PC-3 (cell line): ENCODE measurements at regions not wholly inside any gene's neighbourhood (a gene's known extent, or its start where the extent isn't known, plus 50 kb on each side); places are given as distances from the start of the nearest gene placed in this dataset.

Experiments used
- ATAC-seq: fragments of 200-7000 bp; cut with Tn5 transposase; 2 replicates; pipeline ENCODE4 v1.9.1; 2020; ENCODE audit warnings: mild to moderate bottlenecking, moderate library complexity
- BruUV-seq: library from RNA; stranded (reverse); fragments of 400-500 nt; replicated peaks from 2 replicates; lab custom pipeline; 2021; lab: Mats Ljungman, UMichigan
- CTCF ChIA-PET: fragments of 300-600 bp; sonication (Branson Sonifier 250); formaldehyde crosslinking; loops from one replicate; lab custom pipeline; 2022; ENCODE audit warnings: antibody characterized with exemption; lab: Charles Lee
- POLR2A ChIA-PET: fragments of 300-600 bp; sonication (Branson Sonifier 250); formaldehyde crosslinking; loops from one replicate; lab custom pipeline; 2022; ENCODE audit warnings: antibody characterized with exemption; ENCODE audit not compliant: unreplicated experiment; lab: Charles Lee
- DNase-seq: peaks from one replicate; pipeline ENCODE4 v3.0.0-alpha.2; 2015
- H2AFZ ChIP-seq: fragments of 300-600 bp; sonication (generic); 2 replicates; pipeline ENCODE4 v1.6.0; 2016; ENCODE audit warnings: antibody characterized with exemption, low read length
- H3F3A ChIP-seq: fragments of 300-600 bp; sonication (generic); one replicate; pipeline ENCODE4 v1.6.0; 2017; ENCODE audit warnings: antibody characterized with exemption, low read length, control low read depth, mild to moderate bottlenecking; ENCODE audit not compliant: unreplicated experiment
- H3K27ac ChIP-seq: fragments of 300-600 bp; sonication (generic); 2 replicates; pipeline ENCODE4 v1.5.1; 2016; ENCODE audit warnings: mild to moderate bottlenecking, low read length
- H3K27me3 ChIP-seq: fragments of 300-600 bp; sonication (generic); 2 replicates; pipeline ENCODE4 v1.6.1; 2016; ENCODE audit warnings: low read length, mixed read lengths
- H3K36me3 ChIP-seq: fragments of 300-600 bp; sonication (generic); 2 replicates; pipeline ENCODE4 v1.6.1; 2016; ENCODE audit warnings: low read depth, mixed run types, low read length, mixed read lengths
- H3K4me1 ChIP-seq: fragments of 300-600 bp; sonication (generic); 2 replicates; pipeline ENCODE4 v1.5.1; 2016; ENCODE audit warnings: low read length; ENCODE audit not compliant: insufficient read depth
- H3K4me2 ChIP-seq: fragments of 300-600 bp; sonication (generic); 2 replicates; pipeline ENCODE4 v1.6.0; 2016; ENCODE audit warnings: low read length
- H3K4me3 ChIP-seq: fragments of 300-600 bp; sonication (generic); 2 replicates; pipeline ENCODE4 v1.5.1; 2016; ENCODE audit warnings: mild to moderate bottlenecking, low read length, mixed read lengths
- H3K79me2 ChIP-seq: fragments of 300-600 bp; sonication (generic); 2 replicates; pipeline ENCODE4 v1.6.1; 2017; ENCODE audit warnings: low read length, mixed read lengths
- H3K9ac ChIP-seq: fragments of 300-600 bp; sonication (generic); 2 replicates; pipeline ENCODE4 v1.6.0; 2016; ENCODE audit warnings: mild to moderate bottlenecking, low read length
- H3K9me2 ChIP-seq: fragments of 300-600 bp; sonication (generic); replicated peaks from 2 replicates; pipeline ENCODE4 v1.6.1; 2016; ENCODE audit warnings: mixed run types, low read length, mixed read lengths
- H3K9me3 ChIP-seq: fragments of 300-600 bp; sonication (generic); 2 replicates; pipeline ENCODE4 v1.6.1; 2016; ENCODE audit warnings: low read length, mixed read lengths
- H4K20me1 ChIP-seq: fragments of 300-600 bp; sonication (generic); 2 replicates; pipeline ENCODE4 v1.6.1; 2016; ENCODE audit warnings: low read length, mixed read lengths
- CTCF ChIP-seq: fragments of 300-600 bp; sonication (generic); conservative IDR thresholded peaks from 2 replicates; pipeline ENCODE4 v1.5.1; 2017; ENCODE audit warnings: antibody characterized with exemption, low read depth, mild to moderate bottlenecking, low read length
- EZH2 ChIP-seq: fragments of 300-600 bp; sonication (generic); IDR thresholded peaks from one replicate; pipeline ENCODE4 v1.6.1; 2017; ENCODE audit warnings: antibody characterized with exemption, mild to moderate bottlenecking, low read length; ENCODE audit not compliant: unreplicated experiment
- EZH2phosphoT487 ChIP-seq: fragments of 300-600 bp; sonication (generic); IDR thresholded peaks from 2 replicates; pipeline ENCODE4 v1.6.1; 2018; ENCODE audit warnings: mild to moderate bottlenecking, antibody characterized with exemption, low read length, borderline replicate concordance
- intact Hi-C: fragments of 100-400 bp; cut with micrococcal nuclease; formaldehyde crosslinking; loops from 2 replicates; pipeline ENCODE4 v1.9.0; 2023

GRCh38 chr18:72336786-72337185 is 207.4 kb downstream of the CBLN2 start:
- POLR2A ChIA-PET, result no interaction called here
- BruUV-seq, result no TSS peak
- intact Hi-C loops, result no loop called here

GRCh38 chr18:72329533-72329932 is 214.6 kb downstream of the CBLN2 start:
- DNase-seq (no peak), ATAC-seq (no peak)
- H3K9ac ChIP-seq, result no peak overlapping the region
- H4K20me1 ChIP-seq, result no peaks in the 10 kb centered on the region
- CTCF ChIA-PET, result no interaction called here
- H3K9me2 ChIP-seq, result no peaks in the 10 kb centered on the region
- no peak overlapping the region for H3K27ac ChIP-seq
- BruUV-seq, result no TSS peak
- no peaks in the 10 kb centered on the region for H3K36me3 ChIP-seq
- H3F3A ChIP-seq, result no peaks in the 10 kb centered on the region
- no peak overlapping the region for H3K4me2 ChIP-seq
- POLR2A ChIA-PET, result no interaction called here
- peaks cover 10% of the 10 kb centered on the region; the same call in 1 of the 2 replicates for H3K27me3 ChIP-seq
- intact Hi-C loops, result no loop called here
- no peaks in the 10 kb centered on the region for H3K4me1 ChIP-seq
- H3K79me2 ChIP-seq, result no peaks in the 10 kb centered on the region
- H3K9me3 ChIP-seq, result no peaks in the 10 kb centered on the region
- H3K4me3 ChIP-seq, result no peak overlapping the region
- H2AFZ ChIP-seq, result no peak overlapping the region
- TF ChIP-seq EZH2, result no peak
- TF ChIP-seq CTCF, result no peak
- TF ChIP-seq EZH2phosphoT487, result no peak

More at GRCh38 chr18:72336786-72337185, 207.4 kb downstream of the CBLN2 start:
- no peak overlapping the region for H3K4me3 ChIP-seq
- H3K27ac ChIP-seq, result no peak overlapping the region
- no peaks in the 10 kb centered on the region for H3K36me3 ChIP-seq
- H2AFZ ChIP-seq, result no peak overlapping the region
- ATAC-seq (no peak), DNase-seq (no peak)
- H3K9me2 ChIP-seq, result no peaks in the 10 kb centered on the region
- TF ChIP-seq EZH2, result no peak
- no peak for TF ChIP-seq EZH2phosphoT487
- TF ChIP-seq CTCF, result no peak
- H3K79me2 ChIP-seq, result no peaks in the 10 kb centered on the region
- no peaks in the 10 kb centered on the region for H3F3A ChIP-seq
- H3K9ac ChIP-seq, result no peak overlapping the region
- no peaks in the 10 kb centered on the region for H4K20me1 ChIP-seq
- no peaks in the 10 kb centered on the region for H3K4me1 ChIP-seq
- no peaks in the 10 kb centered on the region for H3K9me3 ChIP-seq
- H3K27me3 ChIP-seq, result no peaks in the 10 kb centered on the region
- CTCF ChIA-PET, result no interaction called here
- H3K4me2 ChIP-seq, result no peak overlapping the region

DNA sequence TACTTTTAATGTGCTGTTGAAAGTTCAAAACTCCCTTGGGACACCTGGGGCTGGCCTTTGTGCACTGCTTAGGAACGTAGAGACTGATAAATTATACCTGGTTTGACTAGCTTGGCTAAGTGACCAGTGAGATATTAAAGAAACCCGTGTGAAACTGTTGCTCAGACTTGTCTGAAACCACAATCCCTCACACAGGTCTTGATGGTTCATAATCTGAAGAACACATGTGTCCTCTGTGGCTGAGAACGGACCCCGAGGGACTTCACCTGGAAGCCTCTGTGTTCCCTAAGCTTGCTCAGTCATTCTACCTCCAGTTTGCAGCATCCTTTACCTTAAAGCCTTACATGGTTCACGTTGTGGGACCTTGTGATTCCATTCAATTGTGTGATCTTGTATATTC is 218.8 kb downstream of the CBLN2 start:
- ATAC-seq (no peak), DNase-seq (no peak)
- H3K79me2 ChIP-seq, result no peaks in the 10 kb centered on the region
- intact Hi-C loops, result no loop called here
- CTCF ChIA-PET, result no interaction called here
- H3K4me2 ChIP-seq, result no peak overlapping the region
- TF ChIP-seq EZH2phosphoT487, result no peak
- TF ChIP-seq EZH2, result no peak
- no peak for TF ChIP-seq CTCF
- no peaks in the 10 kb centered on the region for H4K20me1 ChIP-seq
- no peaks in the 10 kb centered on the region for H3K9me3 ChIP-seq
- H3K9me2 ChIP-seq, result no peaks in the 10 kb centered on the region
- H3K27ac ChIP-seq, result no peak overlapping the region
- H2AFZ ChIP-seq, result no peak overlapping the region
- H3K9ac ChIP-seq, result no peak overlapping the region
- peaks cover 10% of the 10 kb centered on the region; the same call in 1 of the 2 replicates for H3K27me3 ChIP-seq
- no peak overlapping the region for H3K4me3 ChIP-seq
- H3K4me1 ChIP-seq, result no peaks in the 10 kb centered on the region
- no peaks in the 10 kb centered on the region for H3K36me3 ChIP-seq
- BruUV-seq, result no TSS peak
- no peaks in the 10 kb centered on the region for H3F3A ChIP-seq
- POLR2A ChIA-PET, result no interaction called here
